HG02943 (cell line): ENCODE measurements at regions not wholly inside any gene's neighbourhood (a gene's known extent, or its start where the extent isn't known, plus 50 kb on each side); places are given as distances from the start of the nearest gene placed in this dataset.

Source experiments
- ATAC-seq: cut with Tn5 transposase; IDR thresholded peaks from one replicate; pipeline ENCODE4 v1.9.1; 2021; ENCODE audit warnings: mild to moderate bottlenecking, low read depth, moderate library complexity; ENCODE audit not compliant: unreplicated experiment

- ATAC-seq: no peak
Measured at GRCh38 chr5:2147504-2148311, 265.0 kb upstream of the IRX4 start.

GRCh38 chr5:2143646-2144353, 261.1 kb upstream of the IRX4 start:
- ATAC-seq: no peak

GRCh38 chr5:2143088-2143487, 260.4 kb upstream of the IRX4 start:
- ATAC-seq: no peak

- ATAC-seq: no peak
Measured at GRCh38 chr5:2142456-2142954, 259.8 kb upstream of the IRX4 start.

- ATAC-seq: no peak
Measured at GRCh38 chr5:2141254-2142000, 258.7 kb upstream of the IRX4 start.

- ATAC-seq: no peak
Measured at GRCh38 chr5:2140501-2141175, 257.9 kb upstream of the IRX4 start.

GRCh38 chr5:2139478-2139877, 256.8 kb upstream of the IRX4 start:
- ATAC-seq: no peak

GRCh38 chr5:2138896-2139295, 256.2 kb upstream of the IRX4 start:
- no peak for ATAC-seq

GRCh38 chr5:2137444-2138050, 254.8 kb upstream of the IRX4 start:
- ATAC-seq: no peak

GRCh38 chr5:2136728-2137333, 254.1 kb upstream of the IRX4 start:
- no peak for ATAC-seq

GRCh38 chr5:2135833-2136232, 253.1 kb upstream of the IRX4 start:
- ATAC-seq: no peak

GRCh38 chr5:2135354-2135753, 252.6 kb upstream of the IRX4 start:
- no peak for ATAC-seq

- no peak for ATAC-seq
Measured at GRCh38 chr5:2134543-2135292, 252.0 kb upstream of the IRX4 start.

GRCh38 chr5:2133936-2134335, 251.2 kb upstream of the IRX4 start:
- no peak for ATAC-seq

- no peak for ATAC-seq
Measured at GRCh38 chr5:2133080-2133479, 250.4 kb upstream of the IRX4 start.

GRCh38 chr5:2132497-2132847, 249.7 kb upstream of the IRX4 start:
- no peak for ATAC-seq

- ATAC-seq: no peak
Measured at GRCh38 chr5:2131826-2132496, 249.2 kb upstream of the IRX4 start.

- ATAC-seq: no peak
Measured at GRCh38 chr5:2131196-2131595, 248.5 kb upstream of the IRX4 start.

- no peak for ATAC-seq
Measured at GRCh38 chr5:2130361-2130760, 247.6 kb upstream of the IRX4 start.
